OCI-LY1 (cell line): ENCODE measurements at regions not wholly inside any gene's neighbourhood (a gene's known extent, or its start where the extent isn't known, plus 50 kb on each side); places are given as distances from the start of the nearest gene placed in this dataset.

ENCODE experiments used
- H2AFZ ChIP-seq: fragments of 200-600 bp; sonication (generic), shearing (Covaris generic); 2 replicates; pipeline ENCODE4 v1.6.0; 2014; ENCODE audit warnings: antibody characterized with exemption, mild to moderate bottlenecking, low read length
- H3F3A ChIP-seq: fragments of 200-600 bp; sonication (generic), shearing (Covaris generic); 2 replicates; pipeline ENCODE4 v1.6.0; 2014; ENCODE audit warnings: mild to moderate bottlenecking, antibody characterized with exemption, low read length, moderate library complexity; ENCODE audit not compliant: insufficient read depth
- H3K27ac ChIP-seq: fragments of 200-600 bp; sonication (generic); 2 replicates; pipeline ENCODE4 v1.5.1; 2014; ENCODE audit warnings: low read length, mixed run types, mild to moderate bottlenecking, low read depth; ENCODE audit not compliant: poor library complexity, severe bottlenecking
- H3K27me3 ChIP-seq: fragments of 200-600 bp; sonication (generic); 2 replicates; pipeline ENCODE4 v1.6.0; 2014; ENCODE audit warnings: antibody characterized with exemption, mild to moderate bottlenecking, low read length, moderate library complexity; ENCODE audit not compliant: insufficient read depth
- H3K36me3 ChIP-seq: fragments of 200-600 bp; sonication (generic); 2 replicates; pipeline ENCODE4 v1.6.1; 2014; ENCODE audit warnings: mild to moderate bottlenecking, antibody characterized with exemption, low read length, moderate library complexity, mixed read lengths; ENCODE audit not compliant: insufficient read depth
- H3K4me1 ChIP-seq: fragments of 200-600 bp; sonication (generic); 2 replicates; pipeline ENCODE4 v1.5.1; 2014; ENCODE audit warnings: mild to moderate bottlenecking, low read length, moderate library complexity; ENCODE audit not compliant: insufficient read depth, severe bottlenecking
- H3K4me2 ChIP-seq: fragments of 200-600 bp; sonication (generic), shearing (Covaris generic); 2 replicates; pipeline ENCODE4 v1.6.1; 2014; ENCODE audit warnings: low read length
- H3K4me3 ChIP-seq: fragments of 200-600 bp; sonication (generic); 2 replicates; pipeline ENCODE4 v1.5.1; 2014; ENCODE audit warnings: low read length, low read depth, mild to moderate bottlenecking, mixed read lengths; ENCODE audit not compliant: poor library complexity, severe bottlenecking
- H3K79me2 ChIP-seq: fragments of 200-600 bp; shearing (Covaris generic); 2 replicates; pipeline ENCODE4 v1.6.1; 2016; ENCODE audit warnings: mixed run types, low read length, mixed read lengths; ENCODE audit not compliant: insufficient read depth
- H3K9ac ChIP-seq: fragments of 200-600 bp; sonication (generic), shearing (Covaris generic); 2 replicates; pipeline ENCODE4 v1.6.1; 2014; ENCODE audit warnings: mild to moderate bottlenecking, low read length, mixed read lengths
- H3K9me2 ChIP-seq: fragments of 200-600 bp; sonication (generic), shearing (Covaris generic); 2 replicates; pipeline ENCODE4 v1.6.1; 2014; ENCODE audit warnings: low read depth, mild to moderate bottlenecking, low read length, mixed read lengths
- H3K9me3 ChIP-seq: fragments of 200-600 bp; shearing (Covaris generic); 2 replicates; pipeline ENCODE4 v1.6.1; 2014; ENCODE audit warnings: low read length, mixed read lengths
- H4K20me1 ChIP-seq: fragments of 200-600 bp; sonication (generic), shearing (Covaris generic); 2 replicates; pipeline ENCODE4 v1.6.0; 2016; ENCODE audit warnings: mild to moderate bottlenecking, low read length; ENCODE audit not compliant: insufficient read depth
- CTCF ChIP-seq: fragments of 200-600 bp; sonication (generic), shearing (Covaris generic); IDR thresholded peaks from 2 replicates; pipeline ENCODE4 v1.5.1; 2017; ENCODE audit warnings: mild to moderate bottlenecking, antibody characterized with exemption, low read length, moderate library complexity, mixed read lengths
- EZH2 ChIP-seq: fragments of 200-600 bp; sonication (generic), shearing (Covaris generic); IDR thresholded peaks from 2 replicates; pipeline ENCODE4 v1.8.0; 2017; ENCODE audit warnings: borderline replicate concordance, mixed run types, mild to moderate bottlenecking, antibody characterized with exemption, low read length, moderate library complexity, mixed read lengths

GRCh38 chr6:90780778-90781177 lies 193.9 kb upstream of the MAP3K7 start:
- H3K4me3 ChIP-seq: no peak overlapping the region

DNA sequence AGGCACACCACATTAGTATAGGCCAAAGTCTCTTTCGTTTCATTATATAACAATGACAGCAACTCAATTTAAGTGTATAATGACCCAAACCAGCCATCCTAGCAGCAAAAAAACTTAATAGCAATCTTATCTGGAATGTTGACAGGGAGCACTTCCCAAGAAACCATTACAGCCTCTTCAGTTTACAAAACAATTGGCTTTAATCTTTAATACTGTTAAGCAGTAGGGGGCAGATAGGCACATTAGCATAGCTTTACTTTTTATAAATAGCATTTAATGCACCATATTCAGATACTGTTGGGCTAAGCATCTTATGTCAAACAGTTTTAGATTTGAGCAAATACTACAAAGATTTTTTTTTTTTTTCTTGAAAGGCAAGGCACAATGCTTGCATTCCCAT lies 193.3 kb upstream of the MAP3K7 start:
- no peak overlapping the region for H3K4me2 ChIP-seq
- no peaks in the 10 kb centered on the region for H3K27me3 ChIP-seq
- no peak for TF ChIP-seq CTCF
- no peak for TF ChIP-seq EZH2
- H3K4me3 ChIP-seq: no peak overlapping the region
- H3K9me3 ChIP-seq: no peaks in the 10 kb centered on the region
- no peaks in the 10 kb centered on the region for H3K9me2 ChIP-seq
- H2AFZ ChIP-seq: no peak overlapping the region
- no peaks in the 10 kb centered on the region for H3K36me3 ChIP-seq
- H3K4me1 ChIP-seq: no peaks in the 10 kb centered on the region
- no peaks in the 10 kb centered on the region for H3K79me2 ChIP-seq
- no peak overlapping the region for H3K9ac ChIP-seq
- H3K27ac ChIP-seq: no peak overlapping the region
- no peaks in the 10 kb centered on the region for H3F3A ChIP-seq
- H4K20me1 ChIP-seq: no peaks in the 10 kb centered on the region

More at GRCh38 chr6:90780778-90781177, 193.9 kb upstream of the MAP3K7 start:
- TF ChIP-seq EZH2: no peak
- TF ChIP-seq CTCF: no peak
- Histone ChIP-seq H3K4me1 (no peaks in the 10 kb centered on the region), H3F3A (no peaks in the 10 kb centered on the region), H3K4me2 (no peak overlapping the region), H3K79me2 (no peaks in the 10 kb centered on the region), H4K20me1 (no peaks in the 10 kb centered on the region), H3K36me3 (no peaks in the 10 kb centered on the region), H3K9me3 (no peaks in the 10 kb centered on the region), H3K9me2 (no peaks in the 10 kb centered on the region), H3K9ac (no peak overlapping the region), H3K27me3 (no peaks in the 10 kb centered on the region), H3K27ac (no peak overlapping the region), H2AFZ (no peak overlapping the region)

DNA sequence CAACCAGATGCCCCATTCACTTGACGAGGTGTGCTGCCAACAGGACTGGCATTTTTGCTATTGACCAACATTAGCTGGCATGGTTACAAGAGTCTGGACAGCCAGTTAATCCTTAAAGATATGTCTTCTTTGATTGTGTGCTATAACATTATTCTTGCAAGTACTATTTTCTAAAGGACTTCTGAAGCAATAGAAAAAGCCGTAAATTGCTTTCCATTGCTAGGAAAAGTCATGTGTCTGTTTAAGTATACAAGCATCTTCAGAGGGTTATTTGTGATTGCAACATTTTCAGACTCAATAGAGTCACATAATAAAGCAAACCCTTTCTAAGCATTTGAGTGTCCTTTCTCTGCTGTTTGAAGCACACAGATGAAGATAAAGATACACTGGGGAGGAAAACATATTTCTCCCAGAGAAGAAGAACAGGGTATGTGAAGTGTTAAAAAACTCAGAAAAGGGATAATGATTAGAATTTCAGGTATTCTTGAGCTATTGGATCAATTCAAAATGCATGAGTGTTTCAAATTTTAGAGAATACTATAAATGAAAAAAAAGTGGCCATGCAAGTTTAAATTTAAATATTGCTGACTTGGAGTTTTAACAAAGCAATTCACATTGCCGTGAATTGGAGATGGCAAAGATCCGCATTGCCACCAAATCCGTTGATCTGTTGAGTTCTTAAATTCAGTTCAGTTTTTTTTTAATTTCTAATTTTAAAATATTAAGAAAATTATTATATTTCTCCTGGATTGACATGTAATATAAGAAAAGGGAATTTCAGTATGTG lies 191.7 kb upstream of the MAP3K7 start:
- Histone ChIP-seq H3K79me2 (no peaks in the 10 kb centered on the region), H3K4me1 (no peaks in the 10 kb centered on the region), H3K9ac (no peak overlapping the region), H3K9me2 (no peaks in the 10 kb centered on the region), H3F3A (no peaks in the 10 kb centered on the region), H4K20me1 (no peaks in the 10 kb centered on the region), H3K4me2 (no peak overlapping the region), H3K27me3 (no peaks in the 10 kb centered on the region), H3K9me3 (no peaks in the 10 kb centered on the region), H2AFZ (no peak overlapping the region), H3K27ac (no peak overlapping the region), H3K4me3 (no peak overlapping the region), H3K36me3 (no peaks in the 10 kb centered on the region)
- TF ChIP-seq CTCF: no peak
- TF ChIP-seq EZH2: no peak
